NCI-H774 (cell line): ENCODE measurements at regions not wholly inside any gene's neighbourhood (a gene's known extent, or its start where the extent isn't known, plus 50 kb on each side); places are given as distances from the start of the nearest gene placed in this dataset.

Experiments used
- DNase-seq: peaks from one replicate; lab custom pipeline; 2025; lab: John Stamatoyannopoulos, UW

GRCh38 chr1:218772575-218772974 is 401.1 kb upstream of the LYPLAL1 start:
- DNase-seq = no peak

- DNase-seq = no peak
Measured at GRCh38 chr1:218775501-218776021, 398.1 kb upstream of the LYPLAL1 start.

- DNase-seq = no peak
Measured at GRCh38 chr1:218778257-218779126, 395.2 kb upstream of the LYPLAL1 start.

GRCh38 chr1:218779341-218780100 is 394.2 kb upstream of the LYPLAL1 start:
- DNase-seq = no peak

GRCh38 chr1:218783131-218783530 is 390.5 kb upstream of the LYPLAL1 start:
- no peak for DNase-seq

GRCh38 chr1:218783916-218784315 is 389.8 kb upstream of the LYPLAL1 start:
- DNase-seq = no peak

GRCh38 chr1:218785928-218786327 is 387.8 kb upstream of the LYPLAL1 start:
- no peak for DNase-seq

GRCh38 chr1:218787826-218788225 is 385.9 kb upstream of the LYPLAL1 start:
- no peak for DNase-seq

GRCh38 chr1:218796773-218797172 is 376.9 kb upstream of the LYPLAL1 start:
- DNase-seq = no peak

GRCh38 chr1:218802799-218803198 is 370.9 kb upstream of the LYPLAL1 start:
- no peak for DNase-seq

- DNase-seq = no peak
Measured at GRCh38 chr1:218803351-218803997, 370.2 kb upstream of the LYPLAL1 start.

GRCh38 chr1:218804014-218804785 is 369.5 kb upstream of the LYPLAL1 start:
- no peak for DNase-seq

GRCh38 chr1:218809061-218809460 is 364.6 kb upstream of the LYPLAL1 start:
- DNase-seq = no peak

GRCh38 chr1:218809625-218810024 is 364.1 kb upstream of the LYPLAL1 start:
- no peak for DNase-seq

GRCh38 chr1:218810306-218810705 is 363.4 kb upstream of the LYPLAL1 start:
- DNase-seq = no peak

GRCh38 chr1:218811497-218811896 is 362.2 kb upstream of the LYPLAL1 start:
- no peak for DNase-seq

- no peak for DNase-seq
Measured at GRCh38 chr1:218812360-218812759, 361.3 kb upstream of the LYPLAL1 start.

GRCh38 chr1:218813237-218813636 is 360.4 kb upstream of the LYPLAL1 start:
- DNase-seq = no peak

GRCh38 chr1:218815076-218815475 is 358.6 kb upstream of the LYPLAL1 start:
- DNase-seq = no peak

- DNase-seq = no peak
Measured at GRCh38 chr1:218817071-218817470, 356.6 kb upstream of the LYPLAL1 start.

- DNase-seq = no peak
Measured at GRCh38 chr1:218817691-218818465, 355.8 kb upstream of the LYPLAL1 start.
